Neural crest cell (in vitro differentiated cells): ENCODE measurements at regions not wholly inside any gene's neighbourhood (a gene's known extent, or its start where the extent isn't known, plus 50 kb on each side); places are given as distances from the start of the nearest gene placed in this dataset.

ENCODE experiments used
- DNase-seq: peaks from one replicate; pipeline ENCODE4 v3.0.0; 2021; ENCODE audit warnings: low read depth, mixed read lengths, low spot score
- H3K27ac Mint-ChIP-seq: one replicate; pipeline ENCODE4 v1.8.0; 2021; ENCODE audit warnings: mild to moderate bottlenecking, mixed read lengths; ENCODE audit not compliant: unreplicated experiment
- H3K27me3 Mint-ChIP-seq: 2 replicates; pipeline ENCODE4 v1.8.0; 2021; ENCODE audit warnings: low read depth, mild to moderate bottlenecking, mixed read lengths
- H3K36me3 Mint-ChIP-seq: 2 replicates; pipeline ENCODE4 v1.8.0; 2021; ENCODE audit warnings: low read depth, mild to moderate bottlenecking, mixed read lengths
- H3K4me1 Mint-ChIP-seq: 2 replicates; pipeline ENCODE4 v1.8.0; 2021; ENCODE audit warnings: mixed read lengths
- H3K4me3 Mint-ChIP-seq: one replicate; pipeline ENCODE4 v1.8.0; 2021; ENCODE audit warnings: mild to moderate bottlenecking, mixed read lengths
- H3K9me3 Mint-ChIP-seq: 2 replicates; pipeline ENCODE4 v1.8.0; 2021; ENCODE audit warnings: mixed read lengths
- CTCF ChIP-seq: fragments of 200-600 bp; sonication (generic); conservative IDR thresholded peaks from 2 replicates; pipeline ENCODE4 v1.5.0; 2021; ENCODE audit warnings: antibody characterized with exemption, mild to moderate bottlenecking

GRCh38 chr19:30734669-30735068, 362.5 kb downstream of the ZNF536 start:
- Mint-ChIP-seq H3K27me3 (peaks cover 2% of the 10 kb centered on the region), H3K9me3 (no peaks in the 10 kb centered on the region), H3K27ac (no peak overlapping the region), H3K36me3 (no peaks in the 10 kb centered on the region), H3K4me1 (peaks cover 11% of the 10 kb centered on the region), H3K4me3 (no peak overlapping the region)
- TF ChIP-seq CTCF, result no peak
- no peak for DNase-seq

GRCh38 chr19:30733826-30734550, 361.8 kb downstream of the ZNF536 start:
- DNase-seq, result peak; percentile 7
- TF ChIP-seq CTCF, result no peak
- Mint-ChIP-seq H3K9me3 (no peaks in the 10 kb centered on the region), H3K4me3 (no peak overlapping the region), H3K36me3 (no peaks in the 10 kb centered on the region), H3K4me1 (peaks cover 11% of the 10 kb centered on the region), H3K27ac (no peak overlapping the region), H3K27me3 (peaks cover 2% of the 10 kb centered on the region)

- Mint-ChIP-seq H3K27me3 (peaks cover 2% of the 10 kb centered on the region), H3K9me3 (no peaks in the 10 kb centered on the region), H3K4me3 (no peak overlapping the region), H3K27ac (no peak overlapping the region), H3K4me1 (peaks cover 11% of the 10 kb centered on the region), H3K36me3 (no peaks in the 10 kb centered on the region)
- no peak for TF ChIP-seq CTCF
- DNase-seq, result no peak
Observed at GRCh38 chr19:30731591-30731990, 359.4 kb downstream of the ZNF536 start.

GRCh38 chr19:30729451-30729850, 357.3 kb downstream of the ZNF536 start:
- Mint-ChIP-seq H3K4me3 (no peak overlapping the region), H3K36me3 (no peaks in the 10 kb centered on the region), H3K27me3 (peaks cover 2% of the 10 kb centered on the region), H3K27ac (no peak overlapping the region), H3K4me1 (peaks cover 7% of the 10 kb centered on the region), H3K9me3 (no peaks in the 10 kb centered on the region)
- DNase-seq, result no peak
- TF ChIP-seq CTCF, result no peak

GRCh38 chr19:30722761-30723160, 350.6 kb downstream of the ZNF536 start:
- H3K27ac Mint-ChIP-seq, result no peak overlapping the region
- peaks cover 17% of the 10 kb centered on the region for H3K4me1 Mint-ChIP-seq
- H3K4me3 Mint-ChIP-seq, result no peak overlapping the region
- no peak for DNase-seq
- H3K9me3 Mint-ChIP-seq, result no peaks in the 10 kb centered on the region
- peaks cover 15% of the 10 kb centered on the region for H3K27me3 Mint-ChIP-seq
- no peaks in the 10 kb centered on the region for H3K36me3 Mint-ChIP-seq
- TF ChIP-seq CTCF, result no peak
